ENCODE measurements at regions not wholly inside any gene's neighbourhood (a gene's known extent, or its start where the extent isn't known, plus 50 kb on each side); places are given as distances from the start of the nearest gene placed in this dataset.

- TF ChIP-seq, protein P1, sequence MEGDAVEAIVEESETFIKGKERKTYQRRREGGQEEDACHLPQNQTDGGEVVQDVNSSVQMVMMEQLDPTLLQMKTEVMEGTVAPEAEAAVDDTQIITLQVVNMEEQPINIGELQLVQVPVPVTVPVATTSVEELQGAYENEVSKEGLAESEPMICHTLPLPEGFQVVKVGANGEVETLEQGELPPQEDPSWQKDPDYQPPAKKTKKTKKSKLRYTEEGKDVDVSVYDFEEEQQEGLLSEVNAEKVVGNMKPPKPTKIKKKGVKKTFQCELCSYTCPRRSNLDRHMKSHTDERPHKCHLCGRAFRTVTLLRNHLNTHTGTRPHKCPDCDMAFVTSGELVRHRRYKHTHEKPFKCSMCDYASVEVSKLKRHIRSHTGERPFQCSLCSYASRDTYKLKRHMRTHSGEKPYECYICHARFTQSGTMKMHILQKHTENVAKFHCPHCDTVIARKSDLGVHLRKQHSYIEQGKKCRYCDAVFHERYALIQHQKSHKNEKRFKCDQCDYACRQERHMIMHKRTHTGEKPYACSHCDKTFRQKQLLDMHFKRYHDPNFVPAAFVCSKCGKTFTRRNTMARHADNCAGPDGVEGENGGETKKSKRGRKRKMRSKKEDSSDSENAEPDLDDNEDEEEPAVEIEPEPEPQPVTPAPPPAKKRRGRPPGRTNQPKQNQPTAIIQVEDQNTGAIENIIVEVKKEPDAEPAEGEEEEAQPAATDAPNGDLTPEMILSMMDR (IDR thresholded peaks at IDR 0.05; ENCODE audit: low read depth, low read length, poor library complexity, severe bottlenecking): no peak
- TF ChIP-seq EZH2phosphoT487 (IDR thresholded peaks at IDR 0.05; ENCODE audit: borderline replicate concordance, low read length): no peak
Observed at GRCh38 chr3:152684279-152684678, 150.7 kb upstream of the P2RY1 start.
